ACC112 (cell line): ENCODE measurements at regions not wholly inside any gene's neighbourhood (a gene's known extent, or its start where the extent isn't known, plus 50 kb on each side); places are given as distances from the start of the nearest gene placed in this dataset.
"Not testable (repeated sequence)": the region's sequence is repeated elsewhere in the genome, so short reads cannot be mapped to it uniquely, and the experiment has no call there.

Experiments used
- H2AFZ ChIP-seq: fragments of 200-600 bp; sonication (generic); one replicate; pipeline ENCODE4 v1.6.0; 2017; ENCODE audit warnings: antibody characterized with exemption, low read length; ENCODE audit not compliant: unreplicated experiment
- H3K27ac ChIP-seq: fragments of 200-600 bp; sonication (generic); 2 replicates; pipeline ENCODE4 v1.5.1; 2014; ENCODE audit warnings: low read depth, mild to moderate bottlenecking, antibody characterized with exemption, low read length, moderate library complexity
- H3K27me3 ChIP-seq: fragments of 200-600 bp; sonication (generic); 2 replicates; pipeline ENCODE4 v1.6.1; 2014; ENCODE audit warnings: mild to moderate bottlenecking, antibody characterized with exemption, low read length, moderate library complexity, mixed read lengths; ENCODE audit not compliant: insufficient read depth
- H3K36me3 ChIP-seq: fragments of 200-600 bp; sonication (generic); 2 replicates; pipeline ENCODE4 v1.6.1; 2016; ENCODE audit warnings: mild to moderate bottlenecking, antibody characterized with exemption, low read length, moderate library complexity, mixed read lengths; ENCODE audit not compliant: insufficient read depth
- H3K4me1 ChIP-seq: fragments of 200-600 bp; sonication (generic); one replicate; pipeline ENCODE4 v1.6.1; 2016; ENCODE audit warnings: low read length, mixed read lengths; ENCODE audit not compliant: insufficient read depth, unreplicated experiment, control insufficient read depth
- H3K4me3 ChIP-seq: fragments of 200-600 bp; sonication (generic); 2 replicates; pipeline ENCODE4 v1.5.1; 2014; ENCODE audit warnings: mild to moderate bottlenecking, low read depth, low read length
- H3K79me2 ChIP-seq: fragments of 200-600 bp; sonication (generic); one replicate; pipeline ENCODE4 v1.6.0; 2016; ENCODE audit warnings: low read length; ENCODE audit not compliant: control insufficient read depth, unreplicated experiment, insufficient read depth

GRCh38 chr5:30525353-30525752, 668.1 kb upstream of the CDH6 start:
- Histone ChIP-seq H3K4me1 (no peaks in the 10 kb centered on the region), H3K27me3 (peaks cover 16% of the 10 kb centered on the region; the same call in 1 of the 2 replicates)

GRCh38 chr5:30524428-30524827, 669.1 kb upstream of the CDH6 start:
- Histone ChIP-seq H3K4me1 (no peaks in the 10 kb centered on the region), H2AFZ (no peak overlapping the region), H3K36me3 (no peaks in the 10 kb centered on the region), H3K4me3 (no peak overlapping the region), H3K27me3 (peaks cover 16% of the 10 kb centered on the region; the same call in 1 of the 2 replicates), H3K27ac (no peak overlapping the region), H3K79me2 (no peaks in the 10 kb centered on the region)

More at GRCh38 chr5:30525353-30525752, 668.1 kb upstream of the CDH6 start:
- Histone ChIP-seq H3K27ac (no peak overlapping the region), H2AFZ (no peak overlapping the region), H3K4me3 (no peak overlapping the region), H3K36me3 (no peaks in the 10 kb centered on the region), H3K79me2 (no peaks in the 10 kb centered on the region)

- Histone ChIP-seq H3K36me3 (no peaks in the 10 kb centered on the region), H3K27me3 (peaks cover 16% of the 10 kb centered on the region; the same call in 1 of the 2 replicates), H3K79me2 (no peaks in the 10 kb centered on the region), H3K27ac (no peak overlapping the region), H3K4me3 (no peak overlapping the region), H2AFZ (no peak overlapping the region), H3K4me1 (no peaks in the 10 kb centered on the region)
These were observed 670.4 kb upstream of the CDH6 start for GRCh38 chr5:30523061-30523460.

- Histone ChIP-seq H3K27ac (no peak overlapping the region), H3K79me2 (no peaks in the 10 kb centered on the region), H3K27me3 (no peaks in the 10 kb centered on the region), H2AFZ (no peak overlapping the region), H3K4me1 (no peaks in the 10 kb centered on the region), H3K4me3 (no peak overlapping the region), H3K36me3 (no peaks in the 10 kb centered on the region)
These were observed 688.2 kb upstream of the CDH6 start for GRCh38 chr5:30505014-30505886.

- Histone ChIP-seq H3K79me2 (no peaks in the 10 kb centered on the region), H2AFZ (no peak overlapping the region), H3K4me1 (no peaks in the 10 kb centered on the region), H3K27me3 (no peaks in the 10 kb centered on the region), H3K4me3 (no peak overlapping the region), H3K36me3 (no peaks in the 10 kb centered on the region), H3K27ac (no peak overlapping the region)
These were observed 691.2 kb upstream of the CDH6 start for GRCh38 chr5:30502277-30502676.

GRCh38 chr5:30501065-30501464, 692.4 kb upstream of the CDH6 start:
- Histone ChIP-seq H3K4me1 (no peaks in the 10 kb centered on the region), H3K27ac (no peak overlapping the region), H3K36me3 (no peaks in the 10 kb centered on the region), H2AFZ (no peak overlapping the region), H3K27me3 (0 out of 2 replicates have a peak, but pooled peaks cover 4% of the 10 kb centered on the region), H3K79me2 (no peaks in the 10 kb centered on the region), H3K4me3 (no peak overlapping the region)

GRCh38 chr5:30500513-30500912, 693.0 kb upstream of the CDH6 start:
- H3K4me1 ChIP-seq, result no peaks in the 10 kb centered on the region
- H2AFZ ChIP-seq, result no peak overlapping the region
- no peak overlapping the region for H3K4me3 ChIP-seq
- H3K27ac ChIP-seq, result no peak overlapping the region
- H3K27me3 ChIP-seq, result 0 out of 2 replicates have a peak, but pooled peaks cover 4% of the 10 kb centered on the region
- no peaks in the 10 kb centered on the region for H3K79me2 ChIP-seq
- no peaks in the 10 kb centered on the region for H3K36me3 ChIP-seq

- Histone ChIP-seq H3K4me1 (no peaks in the 10 kb centered on the region), H3K79me2 (no peaks in the 10 kb centered on the region), H3K27ac (no peak overlapping the region), H3K4me3 (no peak overlapping the region), H3K36me3 (no peaks in the 10 kb centered on the region), H2AFZ (no peak overlapping the region), H3K27me3 (0 out of 2 replicates have a peak, but pooled peaks cover 4% of the 10 kb centered on the region)
These were observed 694.1 kb upstream of the CDH6 start for GRCh38 chr5:30499402-30499801.

GRCh38 chr5:30498972-30499371, 694.5 kb upstream of the CDH6 start:
- no peaks in the 10 kb centered on the region for H3K36me3 ChIP-seq
- H3K27ac ChIP-seq, result no peak overlapping the region
- no peaks in the 10 kb centered on the region for H3K79me2 ChIP-seq
- no peaks in the 10 kb centered on the region for H3K4me1 ChIP-seq
- 0 out of 2 replicates have a peak, but pooled peaks cover 4% of the 10 kb centered on the region for H3K27me3 ChIP-seq
- H3K4me3 ChIP-seq, result no peak overlapping the region
- no peak overlapping the region for H2AFZ ChIP-seq

- not testable (repeated sequence) for H3K27me3 ChIP-seq, H3K36me3 ChIP-seq, H2AFZ ChIP-seq, H3K79me2 ChIP-seq, H3K27ac ChIP-seq, H3K4me1 ChIP-seq, H3K4me3 ChIP-seq
These were observed 695.0 kb upstream of the CDH6 start for GRCh38 chr5:30498509-30498908.

- H3K27ac ChIP-seq, H3K27me3 ChIP-seq, H2AFZ ChIP-seq, H3K36me3 ChIP-seq, H3K79me2 ChIP-seq, H3K4me1 ChIP-seq, H3K4me3 ChIP-seq: not testable (repeated sequence)
These were observed 699.4 kb upstream of the CDH6 start for GRCh38 chr5:30494113-30494512.
